Hematopoietic multipotent progenitor cell treated with erythropoietin and hydrocortisone succinate and interleukin-3 and kit ligand, for 15 days (in vitro differentiated cells): ENCODE measurements at regions not wholly inside any gene's neighbourhood (a gene's known extent, or its start where the extent isn't known, plus 50 kb on each side); places are given as distances from the start of the nearest gene placed in this dataset.
"Not testable (repeated sequence)": the region's sequence is repeated elsewhere in the genome, so short reads cannot be mapped to it uniquely, and the experiment has no call there.

ENCODE experiments used
- DNase-seq: peaks from one replicate; pipeline ENCODE4 v3.0.0-alpha.2; 2015; ENCODE audit warnings: low spot score

GRCh38 chr10:84854439-84854838, 526.0 kb downstream of the CCSER2 start:
- DNase-seq: no peak

GRCh38 chr10:84860855-84861254, 532.5 kb downstream of the CCSER2 start:
- DNase-seq: no peak

GRCh38 chr10:84862551-84862950, 534.2 kb downstream of the CCSER2 start:
- no peak for DNase-seq

- no peak for DNase-seq
These were observed 535.3 kb downstream of the CCSER2 start for GRCh38 chr10:84863675-84864074.

- no peak for DNase-seq
These were observed 548.0 kb downstream of the CCSER2 start for GRCh38 chr10:84876116-84876999.

- DNase-seq: no peak
These were observed 551.6 kb downstream of the CCSER2 start for GRCh38 chr10:84879991-84880390.

- not testable (repeated sequence) for DNase-seq
These were observed 553.3 kb downstream of the CCSER2 start for GRCh38 chr10:84881696-84882095.

GRCh38 chr10:84890706-84891105, 562.3 kb downstream of the CCSER2 start:
- DNase-seq: no peak

- DNase-seq: no peak
These were observed 563.2 kb downstream of the CCSER2 start for GRCh38 chr10:84891631-84892030.

GRCh38 chr10:84895541-84895940, 567.2 kb downstream of the CCSER2 start:
- no peak for DNase-seq

GRCh38 chr10:84896909-84897308, 568.5 kb downstream of the CCSER2 start:
- DNase-seq: no peak

- no peak for DNase-seq
These were observed 570.9 kb downstream of the CCSER2 start for GRCh38 chr10:84899268-84899667.

- no peak for DNase-seq
These were observed 571.8 kb downstream of the CCSER2 start for GRCh38 chr10:84900141-84900540.

- no peak for DNase-seq
These were observed 573.5 kb downstream of the CCSER2 start for GRCh38 chr10:84901885-84902284.

GRCh38 chr10:84902553-84902952, 574.2 kb downstream of the CCSER2 start:
- DNase-seq: no peak

- DNase-seq: no peak
These were observed 574.9 kb downstream of the CCSER2 start for GRCh38 chr10:84903320-84903719.

GRCh38 chr10:84907461-84908009, 579.1 kb downstream of the CCSER2 start:
- DNase-seq: no peak

GRCh38 chr10:84908491-84908890, 580.1 kb downstream of the CCSER2 start:
- DNase-seq: no peak

- DNase-seq: no peak
These were observed 593.3 kb downstream of the CCSER2 start for GRCh38 chr10:84921701-84922100.

GRCh38 chr10:84924131-84924530, 595.7 kb downstream of the CCSER2 start:
- DNase-seq: no peak

- no peak for DNase-seq
These were observed 597.1 kb downstream of the CCSER2 start for GRCh38 chr10:84925495-84925894.

GRCh38 chr10:84933402-84933801, 605.0 kb downstream of the CCSER2 start:
- DNase-seq: no peak

- no peak for DNase-seq
These were observed 607.4 kb downstream of the CCSER2 start for GRCh38 chr10:84935772-84936171.
